CD4-positive, alpha-beta T cell treated with Interleukin-10 for 1 hour (primary cell): ENCODE measurements at regions not wholly inside any gene's neighbourhood (a gene's known extent, or its start where the extent isn't known, plus 50 kb on each side); places are given as distances from the start of the nearest gene placed in this dataset.
A peak's percentile ranks its signal among the peaks of the same experiment; 100 is the strongest.

ENCODE experiments used
- DNase-seq: peaks from one replicate; pipeline ENCODE4 v3.0.0-alpha.2; 2020

DNA sequence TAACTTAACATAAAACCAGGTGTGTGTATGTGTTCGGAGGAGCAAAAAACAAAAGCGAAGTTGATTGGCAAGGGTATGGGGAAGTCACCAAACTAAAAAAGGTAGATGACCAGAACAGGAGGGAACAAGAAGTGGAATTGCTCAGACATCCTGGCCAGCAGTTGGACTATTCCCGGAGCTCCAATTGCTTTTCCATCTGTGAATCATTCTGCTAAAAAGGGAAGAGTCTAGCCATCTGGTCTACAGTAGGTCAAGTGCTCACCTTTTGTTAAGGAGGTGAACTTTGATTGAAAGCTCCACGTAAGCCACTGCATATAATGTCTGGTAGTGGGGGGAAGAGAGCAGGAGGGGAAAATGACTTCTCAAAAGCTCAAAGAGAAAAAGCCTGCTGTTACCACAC is 50.0 kb upstream of the BET1 start:
- no peak for DNase-seq

DNA sequence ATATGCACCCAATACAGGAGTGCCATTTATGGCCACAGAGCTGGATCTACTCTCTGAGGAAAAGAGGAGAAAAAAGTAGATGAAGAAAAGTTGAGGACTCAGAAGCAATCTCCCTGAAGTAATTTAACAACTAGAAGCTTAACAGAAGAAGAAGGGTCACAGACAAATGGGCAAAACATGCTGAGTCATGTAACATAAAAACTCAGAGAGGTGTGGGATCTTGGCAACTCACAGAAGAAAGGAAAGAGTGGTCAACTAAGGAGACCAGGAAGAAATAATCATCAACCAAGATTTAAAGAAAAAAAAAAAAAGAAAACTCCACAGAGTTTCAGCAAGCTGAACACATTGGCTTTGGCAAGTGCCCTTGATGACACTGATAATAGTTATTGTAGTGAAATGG is 51.8 kb upstream of the BET1 start:
- DNase-seq, result no peak

DNA sequence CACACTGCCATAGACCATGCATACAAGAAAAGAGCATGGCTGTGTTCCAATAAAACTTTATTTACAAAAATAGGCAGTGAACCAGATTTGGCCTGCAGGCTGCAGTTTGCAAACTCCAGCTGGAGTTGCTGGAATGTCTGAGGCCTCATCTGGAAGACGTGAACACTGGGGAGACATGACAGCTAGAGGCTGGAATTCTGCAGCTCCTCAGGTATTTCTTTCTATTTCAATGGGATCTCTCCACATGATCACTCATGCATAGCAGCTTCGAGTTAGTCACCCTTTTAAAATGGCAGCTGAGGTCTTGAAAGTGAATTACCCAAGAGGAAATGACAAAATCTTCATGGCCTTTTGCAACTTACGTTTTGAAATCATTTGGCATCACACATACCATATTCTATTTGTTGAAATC is 52.6 kb upstream of the BET1 start:
- no peak for DNase-seq

DNA sequence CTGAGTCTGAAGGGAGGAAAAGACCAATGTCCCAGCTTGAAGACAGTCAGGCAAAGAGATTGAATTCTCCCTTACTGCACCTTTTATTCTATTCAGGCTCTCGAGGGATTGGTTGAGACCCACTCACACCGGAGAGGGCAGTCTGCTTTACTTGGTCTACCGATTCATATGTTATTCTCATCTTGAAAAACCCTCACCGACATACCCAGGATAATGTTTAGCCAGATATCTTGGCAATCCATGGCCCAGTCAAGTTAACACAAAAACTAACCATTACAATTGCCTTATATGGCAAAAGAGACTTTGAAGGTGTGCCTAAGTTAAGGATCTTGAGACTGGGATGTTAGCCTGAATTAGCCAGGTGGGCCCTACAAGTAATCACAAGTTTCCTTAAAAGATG is 53.8 kb upstream of the BET1 start:
- no peak for DNase-seq

DNA sequence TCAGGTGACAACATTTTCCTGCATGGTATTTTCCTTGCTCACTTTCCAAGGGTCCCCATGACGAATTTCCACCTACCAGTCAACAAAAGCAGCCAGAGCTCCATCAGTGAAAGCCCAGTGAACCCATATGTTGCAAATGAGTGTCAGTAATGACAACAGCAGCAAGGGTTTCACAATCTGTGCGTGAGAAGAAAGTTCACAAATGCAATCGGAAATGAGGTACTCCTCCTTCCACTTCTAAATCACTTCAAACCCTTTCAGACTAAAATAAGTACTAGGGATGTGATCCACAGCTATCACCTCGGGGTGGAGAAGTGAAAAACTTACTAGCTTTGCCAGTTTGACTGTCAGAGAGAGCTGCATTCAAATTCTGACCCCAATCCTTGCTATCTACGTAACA is 55.6 kb upstream of the BET1 start:
- no peak for DNase-seq

DNA sequence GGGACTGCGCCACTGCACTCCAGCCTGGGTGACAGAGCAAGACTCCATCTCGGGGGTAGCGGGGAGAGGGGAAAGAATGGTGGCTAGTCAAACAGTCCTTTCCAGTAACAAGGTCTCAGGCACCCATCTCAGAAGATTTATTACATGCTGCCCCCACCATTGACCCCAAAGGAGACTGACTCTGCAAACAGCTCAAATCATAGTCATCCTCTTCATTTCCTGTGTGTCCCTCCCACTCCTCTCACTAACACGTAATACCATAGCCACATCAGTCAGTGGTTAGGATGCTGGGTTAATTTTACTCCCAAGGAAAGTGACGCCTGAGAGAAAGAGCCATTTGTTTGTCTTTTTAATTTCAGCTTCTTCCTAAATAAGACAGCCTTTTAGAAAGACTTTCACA is 56.6 kb upstream of the BET1 start:
- DNase-seq, result no peak

DNA sequence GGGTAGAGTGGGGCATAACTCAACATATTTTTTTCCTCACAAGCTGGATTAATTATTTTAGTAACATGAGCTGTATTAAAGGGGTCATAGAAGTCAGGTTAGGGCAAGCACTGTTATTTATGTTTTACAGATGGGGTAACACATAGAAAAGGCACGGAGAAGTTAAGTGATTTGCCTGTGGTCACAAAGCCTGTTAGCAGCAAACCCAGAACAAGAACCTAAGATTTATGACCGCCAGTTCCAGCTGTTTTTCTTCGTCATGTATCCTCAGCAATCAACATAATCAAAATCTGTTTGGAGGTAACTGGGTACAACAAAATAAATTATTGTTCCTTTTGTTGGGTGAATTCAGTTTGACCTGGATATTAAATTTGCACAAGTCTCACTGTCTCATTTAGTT is 57.2 kb upstream of the BET1 start:
- DNase-seq, result no peak

DNA sequence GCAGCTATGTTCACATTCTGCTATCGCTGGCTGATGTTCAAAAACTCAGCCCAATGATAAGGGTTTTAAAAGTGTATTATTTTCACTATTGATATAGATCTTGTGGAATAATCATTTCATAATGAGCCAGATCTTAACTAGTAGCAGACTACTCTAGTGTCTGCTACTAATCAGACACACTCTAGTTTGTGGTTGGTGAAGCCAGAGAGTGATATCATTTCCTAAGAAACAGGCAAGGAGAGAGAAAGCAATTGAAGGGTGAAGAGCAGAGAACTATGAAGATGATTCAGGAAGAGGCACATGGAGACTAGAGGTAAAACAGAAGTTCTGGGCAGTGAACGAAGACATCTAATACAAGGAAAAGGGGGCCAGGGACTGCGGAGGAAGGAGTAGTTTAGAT is 58.2 kb upstream of the BET1 start:
- DNase-seq, result no peak

DNA sequence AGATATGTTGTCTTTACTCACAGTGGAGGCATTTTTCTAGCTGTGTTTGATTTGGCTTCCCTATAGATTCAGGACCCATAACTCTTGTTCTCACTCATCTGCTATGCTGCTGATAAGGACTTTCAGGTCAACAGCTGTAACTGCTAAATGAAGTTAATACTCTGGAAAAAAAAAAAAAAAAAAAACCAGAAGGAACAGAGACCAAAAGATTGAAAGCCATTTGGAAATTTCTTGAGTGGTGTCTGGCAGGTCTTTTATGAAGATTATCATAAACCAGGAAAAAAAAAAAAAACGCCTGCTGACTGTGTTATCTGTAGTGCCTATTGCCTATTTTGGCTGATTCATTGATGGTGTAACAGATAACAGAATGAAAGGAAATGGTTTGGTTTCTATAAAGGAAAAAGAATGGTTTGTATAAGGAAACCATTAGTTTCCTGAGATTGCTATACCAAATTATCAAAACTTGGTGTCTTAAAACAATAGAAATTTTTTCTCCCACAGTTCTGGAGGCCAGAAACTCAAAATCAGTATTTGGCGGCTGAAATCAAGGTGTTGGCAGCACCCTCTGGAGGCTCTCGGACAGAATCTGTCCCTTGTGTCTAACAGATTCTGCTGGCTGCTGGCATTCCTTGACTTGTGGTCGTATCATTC is 60.5 kb upstream of the BET1 start:
- no peak for DNase-seq

DNA sequence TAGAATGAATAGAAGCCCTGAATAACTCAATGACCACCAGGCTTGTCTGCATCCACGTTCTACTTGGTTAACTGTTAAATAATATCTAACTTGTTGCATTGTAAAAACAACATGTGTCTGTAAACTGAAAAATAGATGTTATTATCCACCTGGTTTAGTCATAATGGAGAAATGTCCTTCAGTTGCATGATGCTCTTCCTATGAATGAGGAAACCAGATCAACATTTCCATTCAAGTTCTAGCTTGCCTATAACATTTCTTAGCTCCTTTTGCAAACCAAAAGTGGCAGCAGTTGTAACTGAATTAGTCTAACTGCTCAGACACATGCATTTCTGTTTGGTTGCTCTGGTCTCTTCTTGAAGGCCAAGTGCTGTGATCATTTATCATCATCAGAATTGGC is 62.9 kb upstream of the BET1 start:
- no peak for DNase-seq

DNA sequence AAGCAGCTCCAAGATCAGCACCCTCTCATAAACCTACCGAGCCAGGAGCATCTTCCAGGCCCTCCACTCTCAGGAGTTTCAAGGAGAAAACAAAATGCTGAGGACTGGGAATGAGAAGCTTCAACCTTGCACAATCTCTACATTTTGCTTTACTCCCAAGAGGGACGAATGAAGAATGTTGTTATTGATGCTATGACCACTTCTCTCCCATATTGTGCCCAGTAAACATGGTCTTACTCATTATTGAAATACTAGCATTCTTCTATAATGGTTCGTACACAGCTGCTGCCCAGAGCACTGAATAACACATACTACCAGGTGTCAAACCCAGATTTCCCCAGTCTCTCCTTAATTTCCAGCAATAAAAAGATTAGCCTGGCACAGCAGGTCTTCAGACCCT is 63.4 kb upstream of the BET1 start:
- no peak for DNase-seq

DNA sequence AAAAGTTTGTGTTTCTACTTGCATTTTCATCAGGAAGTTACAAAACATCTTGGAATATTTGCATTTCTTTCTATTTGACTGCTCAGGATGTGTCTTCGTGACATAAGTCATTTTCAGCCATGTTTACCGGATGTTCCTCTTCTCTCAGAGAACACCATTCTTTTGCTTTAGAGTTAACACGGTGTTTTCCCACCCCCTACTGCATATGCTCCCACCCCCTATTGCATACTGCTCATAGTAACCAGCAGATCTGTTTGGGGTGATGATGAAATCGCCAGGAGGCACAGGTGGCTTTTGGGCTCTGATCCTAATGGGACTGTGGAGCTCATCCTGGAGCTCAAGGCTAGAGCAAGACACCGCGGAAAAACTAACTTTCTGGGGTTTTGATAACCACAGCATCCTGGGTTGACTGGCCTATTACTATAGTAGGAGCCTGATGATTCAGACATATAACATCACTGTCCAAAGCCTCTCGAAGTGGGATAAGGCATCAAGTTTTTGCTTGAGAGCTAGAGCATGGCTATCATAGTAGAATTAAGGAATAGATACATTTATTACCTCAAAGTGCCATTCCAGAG is 65.1 kb upstream of the BET1 start:
- DNase-seq, result no peak

DNA sequence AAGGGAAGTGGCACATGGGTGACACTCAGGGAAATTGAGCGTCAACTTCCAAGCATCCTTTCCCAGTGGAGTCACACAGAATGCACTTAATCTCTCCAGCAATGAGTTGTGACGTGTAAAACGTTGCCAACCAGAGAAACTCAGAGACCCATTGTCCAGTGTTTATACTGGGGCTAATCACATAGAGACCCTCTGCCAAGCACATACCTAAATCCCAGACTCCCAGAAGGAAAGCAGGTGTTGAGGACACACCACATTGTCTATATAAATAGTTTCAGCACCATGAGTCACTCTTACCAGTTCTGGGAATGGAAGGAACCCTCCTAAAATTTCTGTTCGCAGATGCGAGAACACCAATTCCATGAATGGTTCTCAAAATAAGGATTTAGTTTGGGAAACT is 76.4 kb upstream of the BET1 start:
- DNase-seq, result no peak

DNA sequence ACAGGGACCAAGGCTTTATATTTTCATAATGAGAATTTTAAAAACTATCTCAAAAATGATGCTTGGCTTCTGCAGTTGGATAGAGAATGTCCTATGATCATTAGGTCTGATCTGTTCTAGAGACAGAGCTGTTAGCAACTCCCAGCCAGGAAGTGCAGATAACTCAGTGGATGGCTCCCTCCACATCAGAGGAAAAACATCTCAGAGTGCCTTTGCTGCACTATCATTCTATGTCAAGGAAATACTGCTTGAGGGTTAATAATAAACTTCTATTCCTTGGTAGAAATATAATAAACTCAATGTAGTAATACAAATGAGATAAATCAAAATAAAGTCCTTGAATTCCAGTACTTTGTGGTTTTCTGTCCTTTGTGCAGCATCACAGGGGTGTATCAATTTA is 78.0 kb upstream of the BET1 start:
- no peak for DNase-seq

DNA sequence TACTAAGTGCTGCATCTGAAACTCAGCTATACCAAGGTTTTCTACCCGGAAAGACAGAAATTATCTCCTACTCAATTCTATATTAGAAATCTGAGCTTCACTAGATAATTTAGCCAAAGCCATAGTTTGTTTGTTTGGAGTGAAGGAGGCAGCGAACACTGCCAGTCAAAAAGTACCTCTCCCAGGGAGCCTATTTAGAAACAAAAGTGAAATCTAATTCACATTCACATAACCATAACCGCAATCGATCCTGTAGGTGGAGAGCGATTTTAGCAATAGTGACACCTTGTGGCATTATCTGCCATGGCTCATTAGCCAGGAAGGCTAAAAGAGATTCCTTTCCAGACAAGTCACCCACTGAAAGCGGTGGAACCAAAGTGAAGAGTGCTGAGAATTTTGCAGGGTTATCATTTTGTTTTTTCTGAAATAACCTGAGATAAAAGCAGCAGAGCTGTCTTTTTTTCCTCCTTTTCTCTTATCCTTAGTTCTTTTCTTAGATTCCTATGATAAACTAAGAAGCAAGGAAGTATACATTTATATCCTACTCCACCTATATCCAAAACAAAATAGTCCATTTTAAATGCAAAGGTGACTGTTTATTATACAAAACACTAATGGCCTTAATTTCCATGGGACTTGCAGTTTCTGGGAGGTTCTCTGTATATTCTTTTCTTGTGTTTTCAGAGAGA is 83.7 kb upstream of the BET1 start:
- DNase-seq, result peak; percentile 71

DNA sequence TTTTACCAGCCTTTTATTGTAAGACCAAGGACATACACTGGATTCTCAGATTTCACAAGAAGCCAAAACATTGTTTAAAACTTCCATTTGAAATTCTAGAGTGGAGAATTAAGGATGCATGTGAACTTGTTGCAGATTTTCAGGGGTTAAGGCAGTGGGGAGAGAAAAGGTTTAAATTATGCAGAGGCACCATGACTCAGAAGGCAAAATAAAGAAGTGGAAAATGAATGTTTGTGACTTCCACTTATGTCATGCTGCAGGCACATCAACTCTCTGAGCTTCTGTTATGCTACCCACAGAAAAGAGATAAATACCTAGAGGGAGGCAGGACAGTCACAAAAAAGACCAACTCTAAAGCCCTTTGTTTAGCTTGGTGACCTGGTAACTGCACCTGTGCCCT is 84.4 kb upstream of the BET1 start:
- no peak for DNase-seq

DNA sequence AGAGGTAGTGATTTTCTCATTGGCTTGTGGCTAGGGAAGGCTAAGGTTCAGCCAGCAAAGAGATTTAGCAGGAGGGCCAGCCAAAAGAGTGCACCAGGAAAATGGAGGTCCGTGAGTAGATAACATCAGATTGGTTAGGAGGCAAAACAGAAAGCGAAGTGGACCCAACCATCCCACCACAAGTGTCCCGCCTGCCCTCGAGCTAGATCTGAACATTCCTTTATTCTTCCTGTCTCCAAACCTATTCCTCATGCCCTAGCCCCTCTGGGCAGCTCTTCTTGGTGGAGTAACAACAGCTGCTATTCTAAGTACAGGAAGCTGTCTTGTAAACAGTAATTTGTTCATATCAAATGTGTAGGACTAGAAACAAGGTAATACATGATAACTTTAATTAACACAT is 85.7 kb upstream of the BET1 start:
- DNase-seq, result no peak

DNA sequence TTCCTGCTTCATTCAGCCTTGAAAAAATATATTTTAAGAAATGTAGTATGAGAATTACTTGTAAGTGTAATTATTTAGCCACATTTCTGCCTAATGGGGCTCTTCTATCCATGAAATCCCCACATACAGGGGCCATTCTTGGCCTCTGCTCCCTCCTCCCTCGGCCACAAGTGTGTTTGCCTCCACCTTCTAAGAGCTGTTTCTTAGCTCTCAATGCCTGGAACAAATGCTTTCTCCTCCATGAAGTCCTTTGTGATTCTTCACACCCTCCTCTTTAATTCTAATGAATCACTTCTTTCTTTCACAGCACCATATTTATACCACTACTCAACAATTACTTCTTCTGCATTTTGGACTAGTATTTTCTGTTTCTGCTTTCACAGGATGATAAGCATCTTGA is 88.8 kb upstream of the BET1 start:
- DNase-seq, result no peak

DNA sequence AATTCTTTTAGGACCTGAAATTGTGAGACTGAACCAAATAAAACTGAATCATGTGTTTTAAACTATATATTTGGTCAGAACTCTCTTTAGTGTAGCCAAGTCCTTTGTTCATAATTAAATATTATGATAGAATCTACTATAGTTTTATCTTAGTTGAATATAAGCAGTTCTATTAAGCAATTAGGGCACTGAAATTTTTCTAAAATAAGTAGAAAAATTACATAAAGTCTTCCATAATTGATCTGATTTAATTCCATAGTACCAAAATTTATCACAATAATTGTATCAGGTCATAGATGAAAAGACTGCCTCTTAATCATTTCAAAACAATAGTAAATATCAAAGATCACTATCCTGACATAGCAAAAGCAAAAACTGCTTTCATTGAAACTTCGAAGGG is 90.1 kb upstream of the BET1 start:
- DNase-seq, result no peak

DNA sequence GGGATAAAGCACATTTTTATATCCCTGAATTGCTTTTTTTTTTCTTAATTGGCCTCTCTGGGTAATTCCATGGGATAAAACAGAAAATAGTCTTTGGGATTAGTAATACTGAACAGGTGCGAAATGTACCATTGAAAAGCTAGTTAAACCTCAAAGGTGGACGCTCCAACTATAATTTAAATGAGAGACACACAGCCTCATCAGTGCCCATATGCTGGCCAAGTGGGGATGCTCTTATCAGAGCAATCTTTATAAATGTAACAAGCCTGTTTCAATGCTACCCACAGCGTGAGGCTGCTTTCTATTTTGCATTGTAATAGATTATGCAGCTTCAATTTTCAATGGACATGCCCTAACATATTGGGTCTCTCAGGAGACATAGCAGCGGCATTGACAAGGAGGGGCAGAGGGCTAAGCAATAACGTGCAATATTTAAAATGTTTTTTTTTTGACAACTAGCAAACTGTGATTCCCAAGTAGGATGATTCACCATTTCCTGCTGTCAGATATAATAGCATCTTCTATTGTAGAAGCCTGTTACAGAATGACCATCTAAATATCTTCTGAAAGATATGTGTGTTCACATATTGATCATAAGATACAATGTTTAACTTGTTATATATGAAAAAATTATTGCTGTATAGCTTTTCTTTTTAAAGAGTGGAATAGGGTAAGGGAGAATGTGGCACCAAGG is 91.3 kb upstream of the BET1 start:
- DNase-seq, result no peak

DNA sequence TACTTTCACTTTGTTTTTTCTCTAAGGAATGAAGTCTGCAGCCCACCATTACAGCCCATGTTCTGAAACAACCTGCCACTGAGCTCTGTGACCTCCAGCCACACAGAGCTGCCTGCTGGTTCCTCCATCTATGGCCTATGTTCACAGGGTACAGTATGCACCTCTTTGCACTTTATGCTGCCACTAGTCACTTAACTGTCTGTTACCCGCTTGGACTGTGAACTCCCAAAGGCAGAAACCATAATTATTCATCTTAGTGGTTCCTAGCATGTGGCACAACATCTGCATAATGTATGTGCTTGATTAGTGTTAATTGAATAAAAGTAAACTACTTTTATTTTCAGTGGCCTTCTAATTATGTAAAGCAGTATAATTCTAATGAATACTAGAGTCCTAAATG is 95.5 kb upstream of the BET1 start:
- DNase-seq, result no peak

DNA sequence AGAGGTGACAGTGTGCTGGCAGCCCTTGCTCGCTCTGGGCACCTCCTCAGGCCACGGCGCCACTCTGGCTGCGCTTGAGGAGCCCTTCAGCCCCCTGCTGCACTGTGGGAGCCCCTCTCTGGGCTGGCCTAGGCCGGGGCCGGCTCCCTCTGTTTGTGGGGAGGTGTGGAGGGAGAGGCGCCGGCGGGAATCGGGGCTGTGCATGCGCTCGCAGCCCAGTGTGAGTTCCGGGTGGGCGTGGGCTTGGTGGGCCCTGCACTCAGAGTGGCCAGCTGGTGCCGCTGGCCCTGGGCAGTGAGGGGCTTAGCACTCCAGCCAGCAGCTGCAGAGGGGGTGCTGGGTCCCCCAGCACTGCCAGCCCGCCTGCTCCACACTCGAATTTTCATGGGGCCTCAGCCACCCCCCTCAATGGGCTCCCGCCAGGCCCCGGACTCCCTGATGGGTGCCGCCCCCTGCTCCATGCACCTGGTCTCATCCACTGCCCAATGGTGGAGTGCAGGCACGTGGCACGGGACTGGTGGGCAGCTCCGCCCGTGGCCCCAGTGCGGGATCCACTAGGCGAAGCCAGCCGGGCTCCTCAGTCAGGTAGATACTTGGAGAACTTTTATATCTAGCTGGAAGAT is 96.7 kb upstream of the BET1 start:
- no peak for DNase-seq

DNA sequence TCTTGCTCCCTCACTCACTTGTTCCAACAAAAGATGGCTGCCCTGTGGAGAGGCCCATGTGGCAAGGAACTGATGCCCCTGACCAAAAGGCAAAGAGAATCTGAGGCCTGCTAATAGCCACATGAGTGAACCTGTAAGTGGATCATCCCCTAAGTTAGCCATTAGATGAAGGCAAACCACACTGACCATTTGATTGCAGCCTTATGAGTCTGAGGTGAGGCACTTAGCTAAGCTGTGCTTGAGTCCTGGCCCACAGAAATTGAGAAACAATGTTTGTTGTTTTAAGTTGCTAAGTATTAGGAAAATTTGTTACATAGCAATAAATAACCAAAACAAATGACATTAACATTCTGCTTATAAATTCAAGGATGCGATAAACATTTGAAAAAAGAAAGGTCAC is 100.1 kb upstream of the BET1 start:
- DNase-seq, result no peak

DNA sequence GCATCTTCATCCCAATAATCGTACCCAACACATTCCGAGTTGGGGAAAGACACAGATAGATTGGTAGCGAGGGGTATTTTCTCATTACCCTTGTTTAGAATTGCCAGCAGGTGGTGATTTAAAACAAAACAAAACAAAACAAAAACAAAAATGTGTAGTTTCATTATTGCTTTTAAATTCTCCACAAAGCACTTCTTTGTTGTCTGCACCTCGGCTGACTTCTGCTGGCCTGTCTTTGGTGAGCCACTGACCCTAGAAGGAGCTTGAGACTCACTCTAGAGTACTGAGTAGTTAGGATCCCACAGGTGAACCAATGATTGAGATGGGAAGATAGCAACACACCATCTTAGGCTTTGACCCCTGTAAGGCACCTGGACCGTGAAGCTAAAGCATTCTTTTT is 105.4 kb upstream of the BET1 start:
- DNase-seq, result no peak
